ENCODE measurements at regions not wholly inside any gene's neighbourhood (a gene's known extent, or its start where the extent isn't known, plus 50 kb on each side); places are given as distances from the start of the nearest gene placed in this dataset.
A peak's percentile ranks its signal among the peaks of the same experiment; 100 is the strongest.

DNA sequence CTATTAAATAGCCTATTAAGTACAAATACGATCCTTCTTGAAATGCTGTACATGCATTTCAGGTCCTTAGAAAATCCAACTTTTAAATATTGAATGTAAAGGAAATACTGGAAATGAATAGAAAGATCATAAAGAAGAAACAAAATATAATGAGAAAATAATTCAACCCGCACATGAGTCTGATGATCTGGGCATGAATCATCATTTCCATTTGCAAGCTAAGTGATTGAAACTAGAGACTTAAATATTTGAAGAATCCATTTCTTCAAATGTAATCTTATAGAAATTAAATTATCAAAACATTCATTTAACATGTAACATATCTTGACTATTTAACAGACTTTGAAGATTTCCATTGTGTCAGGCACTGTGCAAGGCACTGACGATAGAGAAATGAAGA, 977.0 kb downstream of the TFAP2A start:
- no peak for DNase-seq

DNA sequence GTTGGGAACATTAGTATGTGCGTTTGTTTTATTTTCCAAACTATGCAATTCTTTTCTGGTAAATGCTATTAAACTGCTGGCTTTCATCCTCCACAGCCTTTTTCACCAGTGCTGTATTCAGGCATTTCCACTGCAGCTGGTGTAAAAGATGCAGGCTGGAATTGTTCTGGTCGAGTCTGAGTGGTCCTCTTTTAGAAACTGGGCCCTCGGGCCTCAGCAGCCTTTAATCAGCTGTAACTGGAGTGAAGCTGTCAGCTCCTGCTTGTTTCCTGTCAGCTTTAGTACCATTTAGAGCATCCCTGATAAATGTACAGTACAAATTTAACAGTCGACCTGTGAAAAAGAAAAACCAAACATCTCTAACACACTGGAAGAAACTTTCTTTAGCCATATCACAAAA, 979.6 kb downstream of the TFAP2A start:
- DNase-seq = no peak

DNA sequence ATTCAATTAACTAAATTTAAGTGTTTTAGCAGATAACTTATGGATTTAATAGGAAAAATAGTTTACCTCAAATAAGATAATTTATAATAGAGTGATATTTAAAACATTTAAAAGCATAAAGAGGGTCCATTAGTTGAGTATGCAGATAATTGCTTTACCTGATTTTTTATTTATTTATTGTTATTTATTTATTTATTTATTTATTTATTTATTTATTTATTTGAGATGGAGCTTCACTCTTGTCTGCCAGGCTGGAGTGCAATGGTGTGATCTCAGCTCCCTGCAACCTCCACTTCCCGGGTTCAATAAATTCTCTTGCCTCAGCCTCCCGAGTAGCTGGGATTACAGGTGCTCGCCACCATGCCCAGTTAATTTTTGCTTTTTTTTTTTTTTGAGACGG, 982.9 kb downstream of the TFAP2A start:
- no peak for DNase-seq

DNA sequence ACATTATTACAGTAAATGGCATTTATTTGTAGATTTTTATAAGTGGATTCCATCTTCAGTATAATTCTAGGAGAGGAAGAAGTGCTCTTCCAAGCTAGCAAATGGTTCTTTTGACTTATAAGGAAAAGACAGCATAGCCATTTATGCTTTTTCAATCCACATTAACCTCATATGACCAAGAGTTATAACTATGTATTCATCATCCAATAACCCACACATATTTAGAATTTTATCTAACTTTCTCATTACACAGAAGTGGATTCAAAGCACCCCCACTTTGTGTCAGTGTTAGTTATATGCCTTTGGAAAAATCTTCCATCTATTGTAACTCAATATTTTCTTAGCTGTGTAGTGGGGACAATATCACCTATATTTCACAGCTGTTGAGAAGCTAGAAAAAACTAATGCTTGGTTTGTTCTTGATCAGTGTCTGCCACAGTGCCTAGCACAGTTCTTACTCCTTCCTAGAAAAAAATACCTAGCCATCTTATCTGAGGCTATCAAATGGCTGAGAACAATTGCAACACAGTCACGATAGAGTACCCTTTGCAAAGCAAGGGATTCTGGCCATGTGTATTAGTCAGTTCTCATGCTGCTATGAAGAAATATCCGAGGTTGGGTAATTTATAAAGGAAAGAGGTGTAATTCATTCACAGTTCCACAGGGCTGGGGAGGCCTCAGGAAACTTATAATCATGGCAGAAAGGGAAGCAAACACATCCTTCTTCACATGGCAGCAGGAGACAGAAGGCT, 986.3 kb downstream of the TFAP2A start:
- no peak for DNase-seq

DNA sequence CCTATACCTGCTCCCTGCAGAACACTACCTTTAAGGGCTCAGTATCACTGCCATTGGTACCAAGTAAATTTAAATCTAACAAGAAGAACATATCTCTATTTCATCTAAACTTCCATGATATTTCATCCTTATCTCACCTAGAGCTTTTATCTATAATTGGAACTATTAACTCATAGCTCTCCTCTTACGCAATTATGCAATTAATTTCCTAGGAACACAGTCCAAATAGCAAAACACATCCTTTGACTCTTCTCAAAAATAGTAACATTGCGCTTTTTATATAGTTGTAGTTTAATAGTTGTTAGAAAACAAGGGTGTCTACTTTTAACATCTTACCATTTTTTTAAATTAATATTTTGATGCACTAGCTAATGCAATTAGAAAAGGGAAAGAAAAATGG, 986.8 kb upstream of the SLC35B3 start:
- DNase-seq = no peak

DNA sequence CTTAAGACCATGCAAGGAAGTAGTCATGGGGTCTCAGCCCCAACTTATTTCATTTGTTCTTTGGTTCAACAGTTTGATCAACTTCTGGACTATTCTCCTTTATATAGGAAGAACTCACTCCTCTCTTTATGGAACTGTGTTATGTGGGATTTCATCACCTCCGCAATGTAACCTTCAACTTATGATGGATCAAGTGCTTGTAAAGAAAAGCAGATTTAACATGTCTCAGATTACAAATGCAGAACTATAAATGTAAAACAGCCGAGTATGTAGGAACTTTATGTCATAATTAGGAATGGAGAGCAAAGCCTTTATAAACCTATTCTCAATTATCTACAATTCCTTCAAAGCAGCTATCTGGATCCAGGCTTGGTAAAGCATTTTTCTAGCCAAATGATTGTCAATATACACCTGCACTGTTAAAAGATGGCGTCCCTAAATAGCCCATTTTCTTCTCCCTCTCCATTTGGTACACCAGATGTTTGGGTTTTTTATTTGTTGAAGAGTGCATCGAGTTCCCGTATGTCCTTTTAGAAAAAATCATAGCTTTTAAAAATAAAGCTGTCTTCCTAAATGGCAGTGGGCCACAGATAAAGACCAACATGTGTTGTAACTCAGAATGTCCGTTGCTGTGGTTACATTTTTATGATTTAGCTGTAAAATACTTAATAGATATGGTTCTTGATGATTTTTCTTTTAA, 985.1 kb upstream of the SLC35B3 start:
- no peak for DNase-seq

DNA sequence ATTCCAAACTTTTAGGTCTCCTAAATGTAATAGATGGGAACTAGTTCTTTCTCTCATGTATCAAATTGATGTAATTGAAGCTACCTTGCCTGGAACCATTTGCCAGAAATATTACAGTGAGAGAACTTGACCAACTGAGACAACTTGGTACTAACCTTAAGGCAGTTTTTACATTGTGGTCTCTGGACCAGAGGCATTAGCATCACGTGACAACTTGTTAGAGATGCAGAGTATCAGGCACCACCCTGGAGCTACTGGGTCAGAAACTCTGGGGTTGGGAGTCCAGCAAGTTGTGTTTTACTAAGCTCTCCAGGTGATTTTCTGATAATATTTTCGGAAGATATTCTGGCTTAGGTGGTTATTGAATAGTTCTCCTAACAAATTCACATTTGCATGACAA, 982.1 kb upstream of the SLC35B3 start:
- DNase-seq = no peak

DNA sequence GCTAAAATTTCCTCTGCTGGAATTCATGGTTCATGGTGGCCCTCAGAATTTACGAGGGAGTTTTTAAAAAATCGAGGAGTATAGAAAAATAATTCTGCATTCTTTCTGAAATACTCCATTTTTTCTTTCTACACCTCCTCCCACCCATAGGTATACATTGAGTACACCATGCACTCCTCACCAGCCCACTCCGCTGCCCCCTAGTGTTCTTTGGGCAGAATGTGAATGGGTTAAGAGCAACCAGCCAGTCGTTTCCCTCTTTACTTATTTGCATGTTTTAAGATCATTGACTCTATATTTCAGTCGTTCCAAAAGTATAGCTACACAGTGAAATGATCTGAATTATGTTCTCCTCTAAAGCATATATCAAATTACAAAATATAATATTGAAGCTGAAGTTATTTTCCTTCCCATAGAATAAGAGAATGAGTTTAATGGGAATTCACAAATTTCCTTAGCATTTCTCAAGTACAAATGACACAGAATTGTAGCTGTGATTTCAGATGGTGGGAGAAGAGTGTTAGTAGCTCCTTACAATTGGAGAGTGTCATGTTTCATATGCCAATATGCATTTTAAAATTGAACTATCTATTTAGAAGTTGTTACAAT, 977.7 kb upstream of the SLC35B3 start:
- DNase-seq = peak; percentile 47 to 72

DNA sequence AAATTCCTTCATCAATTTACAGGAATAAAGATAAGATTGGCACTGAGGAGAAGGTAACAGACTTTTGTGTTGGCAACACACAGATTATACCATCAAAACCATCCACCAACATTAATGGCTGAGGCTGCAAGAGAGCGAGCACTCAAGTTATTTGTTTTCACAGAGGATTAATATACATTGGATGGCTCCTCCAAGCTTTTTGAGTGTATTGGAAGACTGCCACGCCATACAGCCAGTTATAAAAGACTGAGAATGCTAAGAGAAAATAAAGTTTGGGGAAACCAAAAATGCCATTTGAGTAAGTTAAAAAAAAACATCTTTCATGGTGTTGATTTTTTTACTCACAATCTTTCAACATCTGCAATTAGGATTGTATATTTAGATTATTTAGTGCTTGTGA, 973.8 kb upstream of the SLC35B3 start:
- DNase-seq = peak in 1 of 2 experiments; percentile 16

DNA sequence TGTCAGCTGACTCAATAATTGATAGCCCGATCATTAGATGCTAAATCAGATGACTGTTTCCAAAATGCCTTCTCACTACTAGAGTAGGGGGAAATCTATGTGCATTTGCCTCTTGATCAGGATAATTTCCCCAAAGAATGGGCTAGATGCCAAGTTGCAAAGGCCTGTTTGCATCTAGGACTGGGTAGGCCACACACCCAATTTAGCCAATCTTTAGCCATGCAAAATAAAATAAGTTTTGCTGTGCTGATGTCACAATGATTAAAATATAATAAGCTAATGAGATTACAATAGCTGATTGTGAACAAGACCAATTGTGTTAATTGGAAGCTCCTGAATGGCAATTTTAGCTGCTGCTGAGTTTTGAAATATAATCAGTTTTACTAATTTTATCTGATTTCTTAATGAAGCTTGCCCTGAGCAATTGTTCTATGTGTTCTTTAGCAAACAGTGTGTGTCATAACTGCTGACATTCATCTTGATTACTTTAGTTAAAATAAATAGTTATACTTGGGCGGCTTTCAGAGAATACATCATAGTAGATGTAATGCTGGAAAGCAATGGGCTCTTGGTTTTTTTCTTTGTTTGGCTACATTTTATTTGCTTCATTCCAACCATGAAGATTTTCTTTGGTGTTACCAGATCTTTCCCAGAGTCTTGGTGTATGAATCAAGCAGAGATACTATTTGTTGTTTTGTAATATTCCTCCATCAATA, 973.2 kb upstream of the SLC35B3 start:
- DNase-seq = peak; percentile 4 to 16

DNA sequence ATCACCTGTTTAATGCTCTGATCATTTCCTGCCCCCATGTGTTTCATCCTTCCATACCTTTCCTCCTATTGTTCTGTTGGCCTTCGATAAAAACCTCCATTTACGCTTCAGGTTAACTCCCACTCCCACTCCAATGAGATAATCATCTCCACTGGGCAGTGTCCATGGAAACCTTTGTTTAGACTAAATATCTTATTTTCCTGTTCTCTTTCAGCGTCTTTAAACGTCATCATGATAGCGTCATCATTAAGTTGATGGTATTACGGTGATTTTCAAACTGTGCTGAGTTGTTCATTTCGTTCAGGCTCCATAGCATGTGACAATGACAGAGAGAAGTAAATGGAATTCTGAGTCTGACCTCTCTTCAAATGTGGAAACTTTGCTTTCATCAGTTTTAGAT, 970.5 kb upstream of the SLC35B3 start:
- no peak for DNase-seq

DNA sequence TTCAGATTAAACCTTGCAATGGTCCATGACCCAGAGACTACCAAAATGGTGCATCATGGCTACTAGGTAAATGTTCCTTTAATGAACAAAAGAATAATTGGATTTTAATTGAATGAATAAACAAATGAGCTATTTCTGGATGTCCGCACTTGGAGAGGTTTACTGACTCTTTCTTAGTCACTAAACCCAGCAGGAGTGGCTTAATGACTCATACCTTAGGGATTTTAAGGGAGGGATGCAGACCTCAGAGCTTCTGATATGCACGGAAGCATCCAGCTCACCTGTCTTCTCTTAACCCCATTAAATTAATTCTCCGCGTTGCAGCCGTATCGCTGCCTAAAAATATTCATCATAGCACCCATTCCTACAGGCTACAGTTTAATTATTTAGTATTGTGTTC, 970.0 kb upstream of the SLC35B3 start:
- DNase-seq = no peak

DNA sequence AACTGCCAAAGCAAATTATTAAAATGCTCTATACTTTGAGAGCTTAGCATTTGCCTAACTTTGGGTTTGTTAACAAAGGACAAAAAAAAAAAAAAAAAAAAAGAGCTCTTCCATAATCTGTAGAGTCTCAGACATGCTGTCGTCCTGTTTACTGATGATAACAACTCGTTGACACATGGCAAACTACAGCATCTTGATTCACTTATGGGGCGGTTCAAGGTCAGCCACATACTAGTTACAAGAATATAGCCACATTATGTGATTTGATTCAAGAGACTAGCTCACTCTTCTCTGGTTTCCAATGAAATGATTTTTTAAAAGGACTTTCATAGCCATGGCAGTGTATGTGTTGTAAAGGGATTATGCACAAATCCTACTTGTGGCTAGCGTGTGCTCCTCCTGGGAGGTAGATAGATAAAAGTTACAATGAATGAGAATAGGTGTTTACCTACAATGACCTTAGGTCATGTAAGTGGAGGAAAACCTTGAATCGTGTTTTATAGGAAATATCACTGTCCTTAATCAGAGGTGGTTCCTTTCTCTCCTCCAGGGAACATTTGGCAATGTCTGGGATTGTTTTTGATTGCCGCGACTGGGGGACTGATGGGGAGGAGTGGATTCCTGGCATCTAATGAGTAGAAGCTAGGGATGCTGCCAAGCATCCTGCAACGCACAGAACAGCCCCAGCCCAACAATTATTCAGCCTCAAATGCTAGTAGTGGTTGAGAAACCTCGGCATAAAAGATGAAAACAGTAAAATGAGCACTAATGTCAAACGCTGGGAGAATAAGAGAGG, 969.2 kb upstream of the SLC35B3 start:
- no peak for DNase-seq

DNA sequence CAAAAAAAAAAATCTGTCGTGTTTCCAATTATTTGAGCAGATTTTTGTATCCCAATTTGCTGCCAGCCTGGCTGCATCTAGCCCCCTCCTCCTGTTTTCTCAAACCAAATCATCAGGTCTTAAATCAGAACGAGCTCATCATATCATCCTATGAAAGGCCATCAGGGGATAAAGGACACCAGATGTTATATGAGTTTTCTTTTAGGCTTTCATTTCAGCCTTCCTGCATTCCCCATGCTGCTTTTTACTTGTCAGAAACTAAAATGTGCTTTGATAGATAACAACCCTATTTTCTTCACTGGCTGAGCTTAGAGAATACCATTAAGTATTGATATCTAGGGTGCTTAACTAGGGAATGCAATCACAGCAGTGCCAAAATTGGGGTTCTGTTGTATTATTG, 968.4 kb upstream of the SLC35B3 start:
- DNase-seq = no peak

DNA sequence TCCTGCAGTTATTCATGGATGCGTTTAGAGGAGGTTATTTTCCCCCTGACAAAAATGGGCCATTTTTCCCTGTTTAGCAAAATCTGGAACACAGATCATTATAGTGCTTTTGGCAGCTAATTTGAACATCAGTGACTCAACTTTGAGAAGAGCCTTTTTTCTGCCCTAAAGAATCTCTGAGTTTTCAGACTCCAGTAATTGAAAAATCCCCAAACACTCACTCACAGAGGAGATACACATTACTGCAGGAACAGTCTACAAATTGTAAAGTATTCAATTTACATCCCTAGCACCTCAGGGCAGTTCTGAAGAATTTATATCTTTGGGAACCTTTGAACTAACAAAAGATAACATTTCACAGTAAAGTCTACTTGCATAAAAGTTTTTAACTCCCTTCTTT, 966.6 kb upstream of the SLC35B3 start:
- DNase-seq = no peak

DNA sequence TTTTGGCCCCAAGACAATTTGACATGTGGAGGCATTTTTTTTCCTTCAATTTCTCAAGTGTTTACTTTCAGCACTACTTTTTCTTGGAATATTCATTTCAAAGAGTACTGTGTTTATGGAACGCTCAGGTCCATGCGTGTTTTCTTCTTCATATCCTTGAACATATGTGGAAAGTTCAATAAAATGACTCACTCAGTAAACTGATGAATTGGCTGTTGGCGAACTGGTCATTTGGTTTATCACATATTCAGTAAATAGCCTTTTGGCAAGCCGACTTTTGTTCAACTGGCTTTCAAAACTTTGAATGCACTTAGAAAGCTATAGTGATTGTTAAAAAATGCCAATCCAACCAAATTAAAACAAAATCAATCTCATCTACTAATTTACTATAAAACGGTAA, 964.6 kb upstream of the SLC35B3 start:
- no peak for DNase-seq

DNA sequence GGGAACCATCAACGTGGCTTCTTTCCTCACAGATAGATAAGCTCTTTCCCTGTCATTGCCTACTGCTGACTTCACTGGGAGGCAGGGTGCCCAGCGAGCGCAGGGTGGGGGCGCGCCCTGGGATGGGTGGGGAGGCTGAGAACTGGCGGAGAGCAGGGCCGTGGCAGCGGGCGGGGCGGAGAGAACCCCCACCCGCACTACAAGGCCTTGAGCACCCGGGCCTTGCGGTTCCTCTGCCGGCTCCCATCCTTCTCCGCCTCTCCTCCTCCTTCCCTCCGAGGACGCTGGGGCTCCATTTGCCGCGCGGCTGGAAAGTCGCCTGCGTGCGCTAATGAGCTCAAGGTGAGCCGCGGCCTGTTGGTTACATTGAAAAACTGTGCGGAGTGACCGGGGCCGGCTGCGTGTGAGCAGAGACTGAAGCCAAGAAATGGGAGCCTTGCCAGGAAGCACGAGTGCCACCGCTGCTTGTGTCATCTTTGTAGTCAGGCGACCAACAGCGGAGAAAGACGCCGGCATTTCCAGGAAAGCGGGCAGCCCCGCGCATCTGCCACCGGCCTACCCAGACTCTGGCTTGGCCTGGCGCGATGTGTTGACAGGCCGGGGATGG, 963.5 kb upstream of the SLC35B3 start:
- DNase-seq = peak; percentile 63 to 78

DNA sequence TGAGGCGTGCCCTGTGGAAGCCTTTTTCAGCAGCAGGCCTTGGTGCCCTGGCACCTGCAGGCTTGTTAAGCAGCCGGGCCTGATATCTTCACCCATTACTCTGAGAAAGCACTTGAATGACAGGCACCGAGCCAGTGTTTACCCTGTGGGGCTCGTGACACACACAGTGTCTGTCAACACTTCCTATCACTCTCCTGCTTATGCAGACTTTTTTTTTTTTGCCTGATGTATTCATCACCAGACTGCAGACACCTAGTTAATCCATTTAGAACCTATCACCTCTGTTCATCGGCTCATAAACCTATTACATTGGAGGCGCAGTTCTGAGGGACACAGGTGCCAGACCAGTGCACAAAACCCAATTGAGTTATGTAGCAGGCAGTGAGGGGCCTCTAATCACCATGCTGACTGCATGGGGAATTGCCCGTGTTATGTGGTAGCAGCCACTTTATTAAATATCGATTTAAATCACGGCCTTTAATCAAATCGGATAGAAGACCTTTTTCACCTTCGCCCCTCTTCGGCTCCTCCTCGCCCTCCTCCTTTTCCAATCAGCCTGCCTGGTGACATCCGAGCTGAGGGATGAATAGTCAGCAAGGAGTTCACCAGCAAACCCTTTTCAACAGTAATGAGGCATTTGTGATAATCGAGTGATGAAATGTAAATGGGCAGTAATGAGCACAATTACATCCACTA, 962.9 kb upstream of the SLC35B3 start:
- DNase-seq = peak; percentile 72 to 92

DNA sequence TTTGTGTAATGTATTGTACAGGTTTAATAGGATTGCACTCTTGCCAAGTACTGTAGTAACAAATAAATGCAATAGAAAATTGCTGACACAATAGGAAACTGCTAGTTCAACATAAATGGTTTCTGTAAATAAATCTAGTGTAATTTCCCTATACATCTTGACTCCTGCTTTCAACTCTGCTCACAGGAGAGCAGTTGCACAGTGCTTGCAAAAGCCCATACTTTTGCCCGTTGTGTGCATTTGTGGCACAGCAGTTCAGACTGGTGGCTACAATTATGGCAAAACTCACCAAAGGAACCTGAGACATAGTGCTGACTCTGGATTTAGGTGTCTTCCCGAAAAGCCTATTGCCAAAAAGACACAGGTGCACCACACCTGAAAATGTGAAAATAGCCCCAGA, 953.3 kb upstream of the SLC35B3 start:
- DNase-seq = peak; percentile 5 to 60

DNA sequence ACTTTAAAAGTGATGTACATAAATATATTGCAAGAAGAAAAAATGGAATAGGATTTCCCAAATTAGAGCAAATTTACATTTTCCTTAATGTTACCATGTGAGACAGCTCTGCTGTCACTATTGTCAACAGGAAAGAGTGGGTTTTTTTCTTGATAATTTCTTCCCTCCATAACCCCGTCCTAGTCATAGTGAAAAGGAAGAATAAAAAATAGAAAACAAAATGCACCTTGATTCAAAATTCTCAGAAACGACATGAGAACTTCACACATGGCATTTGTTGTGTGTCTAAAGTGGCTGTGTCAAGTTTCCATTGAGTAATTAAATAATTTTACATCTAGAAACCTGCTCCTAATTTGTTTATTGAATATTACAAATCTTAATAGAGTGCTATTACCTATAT, 945.2 kb upstream of the SLC35B3 start:
- no peak for DNase-seq

DNA sequence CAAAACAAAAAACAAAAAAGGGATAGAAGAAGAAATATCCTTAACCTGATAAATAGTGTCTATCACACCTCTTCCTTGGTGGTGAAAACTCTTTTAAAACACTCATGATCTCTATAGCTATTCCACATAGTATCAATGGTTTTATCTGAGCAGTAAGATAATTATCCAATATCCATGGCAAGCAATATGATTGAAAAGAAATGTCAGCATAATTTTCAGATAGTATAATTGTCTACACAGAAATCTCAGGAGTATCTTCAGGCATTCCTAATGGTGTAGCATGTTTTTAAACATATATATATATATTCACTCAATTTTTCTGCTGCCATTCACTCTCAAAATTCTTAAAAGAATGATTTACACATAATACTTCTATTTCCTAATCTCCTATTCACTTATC, 938.0 kb upstream of the SLC35B3 start:
- no peak for DNase-seq

DNA sequence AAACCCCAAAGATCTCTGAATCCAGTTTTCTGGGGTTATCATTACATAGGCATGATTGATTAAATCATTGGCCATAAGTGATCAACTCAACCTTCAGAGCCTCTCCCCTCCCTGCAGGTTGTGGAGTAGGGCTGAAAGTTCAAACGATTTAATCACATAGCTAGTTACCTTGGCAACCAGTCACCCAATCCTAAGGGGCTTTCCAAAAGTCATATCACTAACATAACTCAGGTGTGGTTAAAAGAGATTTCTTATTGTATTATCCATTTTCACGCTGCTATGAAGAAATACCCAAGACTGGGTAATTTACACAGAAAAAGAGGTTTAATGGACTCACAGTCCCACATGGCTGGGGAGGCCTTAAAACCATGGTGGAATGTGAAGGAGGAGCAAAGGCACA, 935.1 kb upstream of the SLC35B3 start:
- no peak for DNase-seq
